ENCODE measurements at regions not wholly inside any gene's neighbourhood (a gene's known extent, or its start where the extent isn't known, plus 50 kb on each side); places are given as distances from the start of the nearest gene placed in this dataset.

- H3K36me3 Mint-ChIP-seq (ENCODE audit: low read depth), result no peaks in the 10 kb centered on the region
- no peaks in the 10 kb centered on the region for H3K79me2 ChIP-seq (replicated peaks; ENCODE audit: insufficient read depth)
- peaks cover 15% of the 10 kb centered on the region for H3K4me1 ChIP-seq (ENCODE audit: insufficient read depth)
- H3K4me2 ChIP-seq, result no peak overlapping the region
- H3F3A ChIP-seq (replicated peaks; ENCODE audit: low read depth), result no peaks in the 10 kb centered on the region
- H2AFZ ChIP-seq, result no peak overlapping the region
- H4K20me1 ChIP-seq (replicated peaks; ENCODE audit: insufficient read depth), result no peaks in the 10 kb centered on the region
- no peak for DNase-seq (ENCODE audit: low spot score)
- H3K27me3 ChIP-seq (ENCODE audit: insufficient read depth), result no peaks in the 10 kb centered on the region
- no peak for TF ChIP-seq NANOG (IDR thresholded peaks at IDR 0.05; ENCODE audit: borderline replicate concordance)
- TF ChIP-seq ZNF462 (CRISPR knock-in tag; IDR thresholded peaks at IDR 0.05), result no peak
- no peak for TF ChIP-seq POLR2AphosphoS5 (IDR thresholded peaks at IDR 0.05; ENCODE audit: low read depth)
- peaks cover 15% of the 10 kb centered on the region for H3K4me1 Mint-ChIP-seq
- no peaks in the 10 kb centered on the region for H3K36me3 ChIP-seq (ENCODE audit: insufficient read depth)
- H3K9me3 Mint-ChIP-seq, result no peaks in the 10 kb centered on the region
- H3K4me3 Mint-ChIP-seq, result no peak overlapping the region
- no peak for ATAC-seq
- no peak overlapping the region for H3K27ac ChIP-seq (ENCODE audit: low read depth)
- no peak overlapping the region for H3K4me3 ChIP-seq
- peaks cover 7% of the 10 kb centered on the region; the same call in 1 of the 2 replicates for H3K9me2 ChIP-seq (ENCODE audit: insufficient read depth)
- no peak overlapping the region for H3K27ac Mint-ChIP-seq
- no peaks in the 10 kb centered on the region for H3K27me3 Mint-ChIP-seq (ENCODE audit: insufficient read depth, low read depth, poor library complexity)
Measured at GRCh38 chr3:24604215-24604614, 109.6 kb upstream of the THRB start.

GRCh38 chr3:24605511-24606028 lies 110.9 kb upstream of the THRB start:
- Histone ChIP-seq H4K20me1 (replicated peaks; ENCODE audit: insufficient read depth) (no peaks in the 10 kb centered on the region), H3K36me3 (ENCODE audit: insufficient read depth) (no peaks in the 10 kb centered on the region), H2AFZ (no peak overlapping the region), H3K79me2 (replicated peaks; ENCODE audit: insufficient read depth) (no peaks in the 10 kb centered on the region), H3K4me2 (peak overlapping the region; percentile 64), H3K4me3 (no peak overlapping the region), H3K4me1 (ENCODE audit: insufficient read depth) (peaks cover 15% of the 10 kb centered on the region), H3K27ac (ENCODE audit: low read depth) (no peak overlapping the region), H3K9me2 (ENCODE audit: insufficient read depth) (peaks cover 12% of the 10 kb centered on the region; the same call in 1 of the 2 replicates), H3F3A (replicated peaks; ENCODE audit: low read depth) (no peaks in the 10 kb centered on the region), H3K27me3 (ENCODE audit: insufficient read depth) (no peaks in the 10 kb centered on the region)
- Mint-ChIP-seq H3K4me3 (no peak overlapping the region), H3K36me3 (ENCODE audit: low read depth) (no peaks in the 10 kb centered on the region), H3K27ac (no peak overlapping the region), H3K27me3 (ENCODE audit: insufficient read depth, low read depth, poor library complexity) (no peaks in the 10 kb centered on the region), H3K9me3 (no peaks in the 10 kb centered on the region), H3K4me1 (peaks cover 15% of the 10 kb centered on the region)
- ATAC-seq (no peak), DNase-seq (ENCODE audit: low spot score) (no peak)
- TF ChIP-seq EZH2phosphoT487 (IDR thresholded peaks at IDR 0.05; ENCODE audit: unreplicated experiment) (no peak), ZNF331 (CRISPR knock-in tag; IDR thresholded peaks at IDR 0.05; ENCODE audit: low read depth) (no peak), ZNF462 (CRISPR knock-in tag; IDR thresholded peaks at IDR 0.05) (no peak)
